GM21723 (cell line): ENCODE measurements at regions not wholly inside any gene's neighbourhood (a gene's known extent, or its start where the extent isn't known, plus 50 kb on each side); places are given as distances from the start of the nearest gene placed in this dataset.

Source experiments
- ATAC-seq: cut with Tn5 transposase; IDR thresholded peaks from one replicate; pipeline ENCODE4 v1.9.1; 2021; ENCODE audit warnings: mild to moderate bottlenecking, moderate library complexity; ENCODE audit not compliant: unreplicated experiment

GRCh38 chr18:27763341-27763740, 413.6 kb downstream of the CDH2 start:
- no peak for ATAC-seq

- ATAC-seq: no peak
Observed at GRCh38 chr18:27762054-27762453, 414.9 kb downstream of the CDH2 start.

GRCh38 chr18:27752944-27753343, 424.0 kb downstream of the CDH2 start:
- no peak for ATAC-seq

- no peak for ATAC-seq
Observed at GRCh38 chr18:27750923-27751322, 426.0 kb downstream of the CDH2 start.

- ATAC-seq: no peak
Observed at GRCh38 chr18:27750014-27750413, 426.9 kb downstream of the CDH2 start.

GRCh38 chr18:27749194-27749593, 427.7 kb downstream of the CDH2 start:
- no peak for ATAC-seq

GRCh38 chr18:27746241-27746640, 430.7 kb downstream of the CDH2 start:
- no peak for ATAC-seq

- no peak for ATAC-seq
Observed at GRCh38 chr18:27735117-27735516, 441.8 kb downstream of the CDH2 start.

GRCh38 chr18:27731211-27731610, 445.7 kb downstream of the CDH2 start:
- ATAC-seq: no peak

GRCh38 chr18:27728659-27729058, 448.3 kb downstream of the CDH2 start:
- no peak for ATAC-seq

- ATAC-seq: no peak
Observed at GRCh38 chr18:27724362-27724761, 452.6 kb downstream of the CDH2 start.

- no peak for ATAC-seq
Observed at GRCh38 chr18:27723168-27723567, 453.8 kb downstream of the CDH2 start.

GRCh38 chr18:27719680-27720079, 457.2 kb downstream of the CDH2 start:
- no peak for ATAC-seq

- no peak for ATAC-seq
Observed at GRCh38 chr18:27717816-27718215, 459.1 kb downstream of the CDH2 start.

GRCh38 chr18:27717250-27717649, 459.7 kb downstream of the CDH2 start:
- no peak for ATAC-seq

- ATAC-seq: no peak
Observed at GRCh38 chr18:27715751-27716150, 461.2 kb downstream of the CDH2 start.

- ATAC-seq: no peak
Observed at GRCh38 chr18:27713738-27714095, 463.2 kb downstream of the CDH2 start.

GRCh38 chr18:27713037-27713737, 463.7 kb downstream of the CDH2 start:
- no peak for ATAC-seq

GRCh38 chr18:27712066-27712465, 464.9 kb downstream of the CDH2 start:
- ATAC-seq: no peak

- ATAC-seq: no peak
Observed at GRCh38 chr18:27711382-27711781, 465.5 kb downstream of the CDH2 start.

GRCh38 chr18:27709344-27709743, 467.6 kb downstream of the CDH2 start:
- ATAC-seq: no peak

GRCh38 chr18:27707201-27707600, 469.7 kb downstream of the CDH2 start:
- no peak for ATAC-seq

- ATAC-seq: no peak
Observed at GRCh38 chr18:27704736-27705361, 472.1 kb downstream of the CDH2 start.
